GM19468 (cell line): ENCODE measurements at regions not wholly inside any gene's neighbourhood (a gene's known extent, or its start where the extent isn't known, plus 50 kb on each side); places are given as distances from the start of the nearest gene placed in this dataset.

Experiments used
- ATAC-seq: cut with Tn5 transposase; IDR thresholded peaks from one replicate; pipeline ENCODE4 v1.9.1; 2021; ENCODE audit warnings: mild to moderate bottlenecking, moderate library complexity, moderate number of reproducible peaks; ENCODE audit not compliant: unreplicated experiment; ENCODE audit errors: extremely low read depth

DNA sequence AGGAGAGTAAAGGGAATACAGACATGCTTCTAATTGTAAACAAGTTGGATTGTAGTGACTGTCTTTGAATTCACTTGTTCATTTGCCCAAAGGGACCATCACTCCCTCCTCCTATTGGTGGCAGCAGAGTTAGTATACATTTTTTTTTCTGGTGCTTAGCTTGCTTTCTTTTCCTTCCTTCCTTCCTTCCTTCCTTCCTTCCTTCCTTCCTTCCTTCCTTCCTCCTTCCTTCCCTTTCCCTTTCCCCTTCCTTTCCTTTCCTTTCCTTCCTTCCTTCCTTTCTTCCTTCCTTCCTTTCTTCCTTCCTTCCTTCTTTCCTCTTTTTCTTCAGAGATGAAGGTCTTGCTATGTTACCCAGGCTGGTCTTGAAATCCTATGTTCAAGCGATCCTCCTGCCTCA, 94.8 kb upstream of the ATP6AP2 start:
- ATAC-seq, result no peak

DNA sequence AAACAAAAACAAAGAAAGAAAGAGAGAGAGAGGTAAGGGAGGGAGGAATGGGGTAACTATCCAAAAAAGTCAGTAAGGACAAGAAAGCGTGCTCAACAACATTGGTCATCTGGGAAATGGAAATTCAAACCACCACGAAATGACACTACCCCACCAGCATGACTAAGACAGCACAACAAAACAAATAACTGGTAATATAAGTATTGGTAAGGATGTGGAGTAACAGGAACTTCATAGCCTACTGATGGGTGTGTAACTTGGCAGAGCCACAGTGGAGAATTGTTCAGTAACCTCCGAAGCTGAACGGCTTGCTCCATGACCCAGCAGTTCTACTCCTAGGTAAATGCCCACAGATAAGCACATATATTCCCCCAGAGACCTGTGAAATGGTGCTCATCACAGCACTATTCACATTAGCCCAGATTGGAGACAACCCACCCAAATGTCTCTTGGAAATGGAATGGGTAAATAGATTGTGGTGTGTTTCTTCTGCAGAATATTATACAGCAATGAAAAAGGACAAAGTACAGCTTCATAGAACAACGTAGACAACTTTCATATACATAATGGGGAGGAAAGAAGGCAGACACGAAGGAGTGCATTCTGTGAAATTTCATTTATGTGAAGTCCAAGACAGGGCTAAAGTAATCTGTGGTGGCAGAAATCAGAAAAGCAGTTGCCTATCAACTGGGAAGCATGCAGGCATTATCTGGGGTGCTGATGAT, 95.5 kb upstream of the ATP6AP2 start:
- no peak for ATAC-seq

DNA sequence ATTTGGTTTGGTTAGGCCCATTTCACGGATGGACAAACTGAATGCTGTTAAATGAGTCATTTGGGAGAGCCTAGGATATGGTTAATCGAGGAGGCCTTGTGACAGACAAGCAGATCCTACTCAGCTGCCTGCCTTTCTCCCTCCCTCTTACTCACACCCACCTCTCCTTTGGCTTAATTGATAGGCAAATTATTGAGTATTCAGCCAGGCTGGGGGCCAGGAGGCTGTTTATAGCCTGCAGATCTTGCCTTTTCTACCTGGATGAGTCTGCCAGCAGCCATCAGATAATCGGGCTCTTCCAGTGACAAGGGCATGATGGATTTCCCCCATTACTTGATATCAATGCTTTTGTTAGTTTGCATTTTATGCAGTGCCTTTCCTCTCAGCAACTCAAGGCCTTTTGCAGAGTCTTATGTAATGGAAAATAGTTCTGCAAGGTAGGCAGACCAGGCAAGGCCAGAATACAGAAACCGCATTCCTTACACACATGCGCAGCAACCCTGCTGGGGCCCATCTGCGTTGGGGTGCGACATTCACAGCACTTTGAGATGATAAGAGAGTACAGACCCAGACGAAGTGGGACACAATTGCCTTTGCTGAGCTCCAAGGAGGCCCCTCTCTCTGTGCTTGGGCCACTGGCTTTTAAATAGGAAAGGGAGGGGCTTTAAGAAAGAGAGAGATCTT, 96.2 kb upstream of the ATP6AP2 start:
- no peak for ATAC-seq

DNA sequence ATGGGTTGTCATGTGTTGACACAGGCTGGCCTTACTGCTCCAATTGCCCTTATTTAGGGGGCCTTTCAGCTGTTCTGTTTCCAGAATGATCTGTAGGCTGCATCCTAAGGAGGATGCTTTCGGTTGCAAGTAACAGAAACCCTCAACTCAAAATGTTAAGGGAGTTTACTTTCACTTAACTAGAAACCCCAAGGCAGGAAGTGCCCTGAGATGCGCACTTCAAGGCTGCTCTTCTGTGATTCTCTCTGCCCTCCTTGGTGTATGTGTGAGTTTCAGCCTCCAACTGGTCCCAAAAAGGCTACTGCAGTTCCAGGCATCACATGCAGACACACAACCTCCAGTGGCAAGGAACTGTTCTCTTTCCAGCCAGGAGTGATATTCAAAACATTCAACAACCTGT, 97.3 kb upstream of the ATP6AP2 start:
- ATAC-seq, result no peak

DNA sequence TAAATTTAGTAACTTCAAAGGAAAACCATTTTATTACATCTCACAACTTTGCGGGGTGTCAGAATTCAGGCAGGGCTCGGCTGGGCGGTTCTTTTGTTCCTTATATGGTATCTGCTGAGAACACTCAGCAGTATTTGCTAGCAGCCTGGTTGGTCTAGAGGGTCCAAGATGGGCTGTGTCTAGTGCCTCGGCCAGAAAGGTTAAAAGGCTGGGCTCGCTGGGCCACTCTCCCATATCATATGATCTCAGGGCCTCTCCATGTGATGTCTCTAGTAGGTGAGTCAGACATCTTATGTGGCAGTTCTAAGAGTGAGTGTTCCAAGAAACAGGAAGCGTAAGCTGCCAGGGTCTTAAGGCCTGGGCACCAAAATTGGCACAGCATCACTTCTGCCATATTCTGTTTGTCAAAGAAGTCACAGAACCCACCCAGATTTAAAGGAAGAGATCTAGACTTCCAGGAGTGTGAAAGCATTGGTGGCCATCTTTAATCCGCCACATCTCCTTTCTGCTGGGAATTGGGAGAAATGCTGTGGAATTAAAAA, 100.9 kb upstream of the ATP6AP2 start:
- no peak for ATAC-seq

DNA sequence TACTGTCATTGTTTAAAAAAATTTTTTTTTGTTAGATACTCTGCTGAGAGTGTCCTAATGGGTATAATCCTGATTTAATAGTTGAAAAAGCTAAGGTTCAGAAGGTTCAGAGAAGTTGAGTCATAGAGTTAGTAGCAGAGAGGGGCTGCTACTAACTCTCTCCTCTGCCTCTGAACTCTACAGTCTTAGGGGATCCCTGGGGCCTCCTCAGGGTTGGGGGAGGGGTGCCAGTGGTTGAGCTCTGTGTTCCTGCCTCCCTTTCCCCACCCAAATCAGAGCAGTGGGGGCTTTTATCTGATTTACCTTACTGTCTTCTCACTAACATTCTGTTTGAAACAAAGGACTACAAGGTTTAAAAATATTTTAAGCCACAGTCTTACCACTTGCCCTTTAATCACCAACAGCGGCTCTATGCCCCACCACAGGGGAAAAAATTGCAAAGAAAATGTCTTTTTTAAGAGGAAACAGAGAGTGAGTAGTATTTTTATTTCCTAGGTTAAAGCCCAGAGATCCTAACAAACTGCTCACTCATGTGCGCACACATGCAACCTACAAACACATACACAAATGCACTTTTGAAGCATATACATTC, 102.2 kb upstream of the ATP6AP2 start:
- no peak for ATAC-seq

DNA sequence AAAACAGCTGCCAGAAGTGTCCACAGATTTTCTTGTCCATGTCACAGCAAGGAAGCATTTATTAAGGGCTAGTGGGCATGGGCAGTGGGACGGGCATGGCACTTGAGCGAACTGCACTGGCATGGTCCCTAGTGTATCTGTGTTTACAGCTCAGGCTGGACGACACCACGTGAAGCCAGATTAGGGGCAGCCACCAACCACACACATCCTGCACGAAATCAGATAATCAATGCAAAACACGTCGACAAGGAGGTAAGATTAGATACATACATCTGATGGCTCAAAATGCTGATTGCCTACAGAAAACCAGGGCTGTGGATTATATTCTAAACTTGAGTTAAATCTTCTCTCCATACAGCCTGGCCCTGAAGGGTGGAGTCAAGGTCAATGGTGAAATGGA, 103.8 kb upstream of the ATP6AP2 start:
- no peak for ATAC-seq

DNA sequence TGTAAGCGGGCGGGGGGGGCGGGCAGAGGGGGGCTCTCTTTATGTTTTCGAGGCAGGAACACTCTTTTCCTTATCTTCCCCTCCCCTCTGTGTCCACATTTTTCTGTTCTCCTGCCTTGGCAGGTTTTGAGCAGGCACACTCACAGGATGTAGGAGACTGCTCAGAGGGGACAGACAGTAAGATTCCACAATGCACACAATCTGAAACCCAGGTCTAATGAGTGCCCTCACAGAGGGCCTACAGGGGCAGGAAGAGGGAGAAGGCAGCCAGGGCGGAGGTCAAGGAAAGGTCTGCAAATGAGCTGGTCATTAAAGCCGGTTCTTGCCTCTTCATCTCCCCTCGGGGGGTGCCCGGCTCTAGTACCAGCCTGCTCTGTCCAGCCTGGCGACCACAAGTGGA, 106.1 kb upstream of the ATP6AP2 start:
- ATAC-seq, result no peak

DNA sequence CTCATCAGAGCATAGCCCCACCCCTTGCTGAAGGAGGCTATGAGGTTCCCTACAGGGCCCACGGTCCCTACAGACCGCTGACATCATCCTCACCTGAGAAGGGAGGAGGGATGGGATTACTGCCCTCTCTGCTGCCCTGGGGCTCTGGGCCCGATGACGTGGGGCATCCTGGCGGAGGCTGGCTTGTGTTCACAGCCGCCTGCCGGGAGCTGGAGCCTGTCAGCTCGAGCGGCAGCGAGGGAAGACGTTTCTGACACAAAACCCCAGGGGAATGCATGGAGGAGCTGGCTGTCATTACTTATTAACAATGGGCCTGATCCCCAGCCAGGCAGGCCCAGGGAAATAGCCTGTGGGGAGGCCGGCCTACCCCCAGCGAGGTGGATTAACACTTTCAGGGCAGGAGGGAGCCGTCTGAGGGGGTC, 106.6 kb upstream of the ATP6AP2 start:
- no peak for ATAC-seq

DNA sequence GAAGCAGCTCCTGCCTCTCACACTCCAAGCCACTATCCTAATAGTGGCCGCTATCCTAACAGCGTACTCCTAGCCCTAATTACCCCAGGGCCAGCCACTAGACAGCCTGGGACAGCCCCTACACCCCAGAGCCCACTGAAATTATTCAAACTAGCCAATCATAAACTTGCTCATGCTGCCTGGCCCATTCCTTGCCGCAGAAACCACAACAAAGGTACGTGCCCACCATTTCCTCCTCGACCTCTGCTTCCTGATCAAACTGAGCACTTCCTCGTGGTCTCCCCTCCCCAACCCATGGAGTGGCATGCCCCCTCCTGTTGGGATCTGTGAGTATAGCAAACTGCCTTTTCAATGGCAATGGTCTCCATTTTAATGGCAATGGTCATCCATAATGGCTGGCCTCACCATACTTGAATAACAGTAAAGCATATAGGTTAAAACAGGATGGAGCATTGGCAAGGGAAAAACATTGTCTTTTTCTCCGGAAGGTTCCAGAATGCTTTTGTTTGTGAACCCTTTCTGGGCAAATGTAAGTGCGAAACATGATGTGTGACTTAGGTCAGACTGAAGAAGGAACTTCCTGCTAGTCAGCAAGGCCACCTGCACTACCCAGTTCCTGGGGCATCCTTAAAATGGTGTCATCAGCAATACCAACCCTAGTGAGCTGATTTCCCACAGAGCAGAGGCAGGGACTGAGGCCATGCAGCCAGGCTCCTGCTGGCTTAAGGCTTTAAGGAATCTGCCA, 107.1 kb upstream of the ATP6AP2 start:
- no peak for ATAC-seq

DNA sequence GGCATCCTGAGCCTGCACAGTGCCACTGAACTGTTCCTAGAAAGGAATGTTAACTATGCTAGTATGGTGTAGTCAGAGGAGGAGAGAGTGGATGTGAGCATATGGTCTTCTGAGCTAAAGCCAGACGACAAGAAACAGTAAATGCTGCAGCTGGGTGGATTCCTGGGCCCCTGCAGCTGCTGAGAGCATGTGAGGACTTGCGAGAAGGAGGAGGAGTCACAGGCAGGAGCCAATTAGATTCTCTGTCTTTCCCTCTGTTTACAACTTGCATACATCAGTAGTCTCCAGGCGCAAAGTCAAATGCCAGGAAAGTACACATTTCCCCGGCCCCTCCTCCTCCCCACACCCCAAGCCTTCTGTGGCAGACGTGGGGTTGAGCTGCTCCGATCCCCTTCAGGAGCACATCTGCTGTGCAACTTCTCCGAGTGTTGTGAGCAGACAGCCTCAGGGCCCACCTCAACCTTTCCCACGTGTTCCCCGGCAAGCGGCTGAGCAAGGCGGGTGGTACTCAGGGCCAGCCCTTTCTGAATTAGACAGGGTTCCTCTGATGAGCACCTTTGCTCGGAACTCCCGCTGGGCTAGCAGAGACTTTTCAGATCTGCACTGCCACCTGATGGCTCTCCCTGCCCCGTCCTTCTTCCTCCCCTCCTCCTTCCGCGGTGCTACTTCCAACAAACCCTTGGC, 108.7 kb upstream of the ATP6AP2 start:
- ATAC-seq, result no peak

DNA sequence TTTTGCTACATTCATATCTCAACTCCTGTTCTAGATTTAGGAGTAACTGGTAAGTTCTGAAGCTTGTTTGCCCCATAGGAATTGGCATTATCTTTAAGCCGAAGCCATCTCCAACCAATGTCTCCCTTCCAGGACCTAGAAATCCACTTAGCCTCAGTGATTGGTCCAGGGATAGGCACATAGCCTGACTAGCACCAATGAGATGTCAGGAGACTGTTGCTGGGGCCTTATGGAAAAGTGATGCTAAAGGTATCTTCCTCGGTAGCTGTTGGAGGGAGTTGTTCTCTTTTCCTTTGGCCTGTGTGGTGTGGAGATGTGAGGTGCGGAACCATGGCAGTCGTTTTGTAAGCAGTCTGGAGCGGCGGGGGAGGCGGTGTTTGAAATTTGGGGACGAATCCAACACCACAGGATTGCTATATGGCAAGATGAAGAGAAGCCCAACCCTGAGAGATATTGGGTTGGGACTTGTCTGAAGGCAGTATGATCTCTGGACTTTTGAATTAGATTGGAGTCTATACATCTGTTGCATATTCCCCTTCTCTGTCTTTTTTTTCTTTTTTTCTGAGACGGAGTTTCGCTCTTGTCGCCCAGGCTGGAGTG, 109.8 kb upstream of the ATP6AP2 start:
- no peak for ATAC-seq

DNA sequence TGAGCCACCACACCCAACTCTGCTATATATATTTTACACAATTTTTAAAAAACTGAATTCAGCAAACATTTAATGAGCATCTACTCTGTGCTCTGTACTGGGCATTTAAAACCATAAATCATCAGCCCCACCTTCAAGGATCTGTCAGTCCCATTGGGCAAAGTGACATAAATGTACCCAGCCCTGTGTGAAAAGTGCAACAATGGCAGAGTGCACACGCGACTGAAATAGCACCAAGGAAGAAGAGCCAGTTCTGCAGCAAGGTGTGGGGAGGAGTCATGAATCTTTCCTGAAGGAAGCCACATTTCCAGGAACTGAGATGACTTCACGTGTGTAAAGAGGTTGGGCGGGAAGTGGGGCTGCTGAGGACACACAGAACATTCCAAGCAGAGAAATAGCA, 111.5 kb upstream of the ATP6AP2 start:
- no peak for ATAC-seq

DNA sequence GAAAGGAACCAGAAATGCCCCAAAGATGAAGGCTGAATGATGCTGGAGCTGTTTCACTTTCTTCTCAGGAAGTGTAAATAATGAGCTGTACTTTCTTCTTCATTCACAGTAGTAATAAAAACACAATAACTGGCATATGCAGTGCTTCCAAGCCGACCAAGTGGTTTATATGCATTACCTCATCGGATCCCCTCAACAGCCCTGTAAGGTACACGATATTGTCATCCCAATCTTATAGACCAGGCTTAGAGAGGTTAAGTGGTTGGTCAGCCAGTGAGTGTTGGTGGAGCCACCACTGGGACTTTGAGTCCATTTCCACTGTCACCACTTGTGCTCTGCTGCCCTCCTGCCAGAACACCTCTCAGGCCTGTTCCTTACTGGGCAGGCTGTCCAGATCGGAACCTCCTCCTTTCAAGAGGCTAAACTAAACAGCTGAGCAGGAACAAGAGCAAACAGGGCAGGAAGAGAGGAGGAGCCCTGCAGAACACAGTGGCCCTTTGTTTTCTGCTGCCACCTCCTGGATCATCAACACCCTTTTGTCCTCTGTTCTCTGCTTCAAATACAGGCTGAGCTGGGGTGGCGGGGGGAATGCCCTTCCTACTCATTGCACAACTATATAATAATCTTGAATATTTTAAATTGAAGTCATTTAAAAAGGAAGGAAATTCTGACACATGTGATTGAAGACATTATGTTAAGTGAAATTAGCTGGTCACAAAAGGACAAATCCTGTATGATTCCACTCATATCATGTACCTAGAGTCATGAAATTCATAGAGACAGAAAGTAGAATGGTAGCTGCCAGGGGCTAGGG, 112.5 kb upstream of the ATP6AP2 start:
- ATAC-seq, result no peak

DNA sequence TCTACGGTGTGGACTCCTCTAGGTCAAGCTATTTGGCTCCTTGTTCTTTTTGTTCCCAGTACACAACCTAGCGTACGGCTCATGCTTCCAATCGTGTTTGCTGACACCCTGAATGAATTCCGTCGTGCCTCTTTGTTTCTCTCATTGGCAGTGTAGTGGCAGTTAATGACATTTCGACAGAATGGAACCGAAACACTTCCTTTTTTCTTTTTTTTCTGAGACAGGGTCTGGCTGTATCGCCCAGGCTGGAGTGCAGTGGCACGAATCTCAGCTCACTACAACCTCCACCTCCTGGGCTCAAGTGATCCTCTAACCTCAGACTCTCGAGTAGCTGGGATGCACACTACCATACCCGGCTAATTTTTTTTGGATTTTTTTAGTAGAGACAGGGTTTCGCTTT, 113.3 kb upstream of the ATP6AP2 start:
- ATAC-seq, result no peak

DNA sequence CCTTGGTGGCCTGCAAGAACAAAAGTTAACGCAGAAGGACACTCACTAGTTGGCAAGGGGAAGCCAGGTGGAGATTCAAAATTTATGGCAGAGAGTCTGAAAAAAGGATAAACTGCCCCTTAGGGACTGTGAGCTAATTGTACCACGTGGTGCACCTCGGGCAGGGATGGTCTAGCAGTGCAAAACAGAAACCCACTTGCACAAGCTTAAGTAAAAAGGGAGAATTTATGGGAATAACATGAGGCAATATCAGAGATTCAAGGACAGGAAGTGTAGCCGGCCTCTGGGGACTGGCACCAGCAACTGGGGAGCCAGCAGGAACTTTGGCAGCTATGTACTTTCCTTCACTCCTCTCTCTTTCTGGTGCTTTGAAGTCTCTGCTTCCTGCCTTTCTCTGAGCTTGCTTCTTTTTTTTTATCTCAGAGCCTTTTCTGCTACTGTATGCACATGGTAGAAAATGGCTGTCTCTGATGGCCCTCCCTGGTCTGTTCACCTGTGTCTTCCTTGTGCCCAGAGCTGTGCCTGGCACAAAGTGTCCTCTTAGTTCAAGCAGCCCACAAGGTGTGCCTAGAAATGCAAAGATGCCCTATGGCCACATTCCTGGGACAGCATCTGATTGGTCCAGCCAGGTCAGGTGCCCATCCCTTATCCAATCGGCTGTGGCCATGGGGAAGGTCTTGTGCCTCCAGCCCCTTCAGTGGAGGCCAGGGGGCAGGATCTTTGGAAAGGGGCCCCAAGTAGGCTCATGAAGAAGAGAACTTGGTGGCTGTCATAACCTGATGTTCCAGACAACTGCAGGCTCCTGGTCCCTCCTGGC, 114.8 kb upstream of the ATP6AP2 start:
- ATAC-seq, result no peak

DNA sequence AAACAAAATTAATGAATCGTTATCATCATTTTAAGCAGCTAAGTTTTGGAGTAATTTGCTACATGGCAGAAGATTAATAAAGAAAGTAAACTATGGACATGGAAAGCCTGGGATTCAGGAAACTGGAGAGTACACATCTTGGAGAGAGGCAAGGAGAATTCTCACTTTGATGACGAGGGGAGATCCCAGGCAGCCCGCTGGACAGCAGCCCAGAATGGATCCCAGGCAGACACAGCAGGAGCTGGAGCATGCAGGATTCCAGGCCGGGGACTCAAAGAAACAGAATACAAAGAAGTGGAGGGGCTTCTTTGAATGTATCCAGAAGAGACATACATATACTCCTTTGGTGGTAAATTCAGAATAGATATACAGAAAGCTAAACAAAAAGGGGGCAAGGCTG, 118.0 kb upstream of the ATP6AP2 start:
- no peak for ATAC-seq

DNA sequence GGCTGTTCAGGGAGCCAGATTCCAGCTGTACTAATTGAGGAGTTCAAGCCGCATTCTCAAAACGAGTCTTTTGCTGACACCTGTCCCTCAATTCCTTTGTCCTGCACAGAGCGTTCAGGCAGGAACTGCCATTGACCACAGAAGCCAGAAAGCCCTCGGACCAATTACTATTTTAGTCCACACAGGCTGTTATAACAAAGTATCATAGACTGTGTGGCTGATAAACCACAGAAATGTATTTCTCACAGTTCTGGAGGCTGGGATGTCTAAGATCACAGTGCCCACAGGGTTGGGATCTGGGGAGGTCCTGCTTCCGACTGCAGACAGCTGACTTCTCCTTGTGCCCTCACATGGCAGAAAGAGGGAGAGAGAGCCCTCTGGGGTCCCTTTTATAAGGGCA, 119.8 kb upstream of the ATP6AP2 start:
- no peak for ATAC-seq
